ENCODE measurements at regions not wholly inside any gene's neighbourhood (a gene's known extent, or its start where the extent isn't known, plus 50 kb on each side); places are given as distances from the start of the nearest gene placed in this dataset.
"Not testable (repeated sequence)": the region's sequence is repeated elsewhere in the genome, so short reads cannot be mapped to it uniquely, and the experiment has no call there.

GRCh38 chr20:53814060-53814459 lies 220.4 kb upstream of the ZNF217 start:
- no peak for FAIRE-seq

- no peak for FAIRE-seq
Measured at GRCh38 chr20:53813636-53814035, 220.0 kb upstream of the ZNF217 start.

GRCh38 chr20:53811577-53811976 lies 217.9 kb upstream of the ZNF217 start:
- FAIRE-seq: no peak

- FAIRE-seq: no peak
Measured at GRCh38 chr20:53810661-53811355, 217.2 kb upstream of the ZNF217 start.

- no peak for FAIRE-seq
Measured at GRCh38 chr20:53809728-53810365, 216.2 kb upstream of the ZNF217 start.

- no peak for FAIRE-seq
Measured at GRCh38 chr20:53809217-53809616, 215.6 kb upstream of the ZNF217 start.

- no peak for FAIRE-seq
Measured at GRCh38 chr20:53808733-53809132, 215.1 kb upstream of the ZNF217 start.

GRCh38 chr20:53808302-53808701 lies 214.7 kb upstream of the ZNF217 start:
- not testable (repeated sequence) for FAIRE-seq

GRCh38 chr20:53806683-53807401 lies 213.2 kb upstream of the ZNF217 start:
- no peak for FAIRE-seq

GRCh38 chr20:53805895-53806384 lies 212.3 kb upstream of the ZNF217 start:
- peak; percentile 96 for FAIRE-seq

- FAIRE-seq: no peak
Measured at GRCh38 chr20:53804920-53805894, 211.6 kb upstream of the ZNF217 start.

- FAIRE-seq: not testable (repeated sequence)
Measured at GRCh38 chr20:53804308-53804707, 210.7 kb upstream of the ZNF217 start.

- no peak for FAIRE-seq
Measured at GRCh38 chr20:53803492-53804155, 210.0 kb upstream of the ZNF217 start.

GRCh38 chr20:53801609-53802370 lies 208.2 kb upstream of the ZNF217 start:
- FAIRE-seq: no peak

GRCh38 chr20:53800883-53801604 lies 207.4 kb upstream of the ZNF217 start:
- no peak for FAIRE-seq

GRCh38 chr20:53800418-53800817 lies 206.8 kb upstream of the ZNF217 start:
- no peak for FAIRE-seq

- FAIRE-seq: no peak
Measured at GRCh38 chr20:53797085-53797484, 203.4 kb upstream of the ZNF217 start.

GRCh38 chr20:53795170-53795569 lies 201.5 kb upstream of the ZNF217 start:
- FAIRE-seq: no peak

- no peak for FAIRE-seq
Measured at GRCh38 chr20:53794529-53795115, 201.0 kb upstream of the ZNF217 start.

GRCh38 chr20:53793783-53794383 lies 200.2 kb upstream of the ZNF217 start:
- FAIRE-seq: no peak
